ENCODE measurements at regions not wholly inside any gene's neighbourhood (a gene's known extent, or its start where the extent isn't known, plus 50 kb on each side); places are given as distances from the start of the nearest gene placed in this dataset.

GRCh38 chr10:124279298-124279697, 139.4 kb downstream of the OAT start:
- no peak for TF ChIP-seq ZNF274 (IDR thresholded peaks at IDR 0.05; ENCODE audit: low read depth, low read length)
- peak; percentile 21 to 39 (median 26); a peak in 3 of 6 replicates for TF ChIP-seq CTCF (IDR thresholded peaks at IDR 0.05 in 2 of 3, conservative IDR thresholded peaks at IDR 0.05 in 1 of 3; ENCODE audit: borderline replicate concordance in 1 of 3, insufficient read depth in 1 of 3, low read depth in 2 of 3, low read length in 2 of 3)
- no peak for TF ChIP-seq POLR2A (IDR thresholded peaks at IDR 0.05; ENCODE audit: borderline replicate concordance, extremely low read depth, insufficient read depth, insufficient read length)
- no peak for TF ChIP-seq MAX (IDR thresholded peaks at IDR 0.05)
- TF ChIP-seq CEBPB (IDR thresholded peaks at IDR 0.05; ENCODE audit: low read depth): no peak
- TF ChIP-seq ZFX (IDR thresholded peaks at IDR 0.05): no peak
- TF ChIP-seq REST (IDR thresholded peaks at IDR 0.05; ENCODE audit: low read depth): no peak
